AG04450 (cell line): ENCODE measurements at regions not wholly inside any gene's neighbourhood (a gene's known extent, or its start where the extent isn't known, plus 50 kb on each side); places are given as distances from the start of the nearest gene placed in this dataset.

Source experiments
- CTCF ChIA-PET: fragments of 300-600, 350-600 bp; formaldehyde crosslinking; extraction: SDS; loops from one replicate; lab custom pipeline; 2022; ENCODE audit warnings: antibody characterized with exemption, inconsistent platforms; lab: Charles Lee
- POLR2A ChIA-PET: fragments of 350-600 bp; formaldehyde crosslinking; extraction: SDS; loops from one replicate; lab custom pipeline; 2021; ENCODE audit warnings: antibody characterized with exemption, inconsistent platforms; lab: Yijun Ruan, JAX
- DNase-seq: peaks from one replicate; pipeline ENCODE4 v3.0.0-alpha.2; 2011; ENCODE audit warnings: low read depth, low spot score
- H3K27ac ChIP-seq: one replicate; pipeline ENCODE4 v1.5.1; 2012; ENCODE audit warnings: low read depth, low read length, control low read depth
- H3K27me3 ChIP-seq: one replicate; pipeline ENCODE4 v1.6.0; 2012; ENCODE audit warnings: low read length; ENCODE audit not compliant: control insufficient read depth, insufficient read depth
- H3K4me3 ChIP-seq: 2 replicates; pipeline ENCODE4 v1.5.1; 2011; ENCODE audit warnings: mild to moderate bottlenecking, low read depth, low read length, control low read depth
- H3K9me3 ChIP-seq: 2 replicates; pipeline ENCODE4 v1.5.1; 2012; ENCODE audit warnings: low read length; ENCODE audit not compliant: control insufficient read depth, insufficient read depth
- CTCF ChIP-seq: IDR thresholded peaks from 2 replicates; pipeline ENCODE4 v1.5.1; 2011; ENCODE audit warnings: low read depth, low read length, control low read depth, inconsistent platforms

DNA sequence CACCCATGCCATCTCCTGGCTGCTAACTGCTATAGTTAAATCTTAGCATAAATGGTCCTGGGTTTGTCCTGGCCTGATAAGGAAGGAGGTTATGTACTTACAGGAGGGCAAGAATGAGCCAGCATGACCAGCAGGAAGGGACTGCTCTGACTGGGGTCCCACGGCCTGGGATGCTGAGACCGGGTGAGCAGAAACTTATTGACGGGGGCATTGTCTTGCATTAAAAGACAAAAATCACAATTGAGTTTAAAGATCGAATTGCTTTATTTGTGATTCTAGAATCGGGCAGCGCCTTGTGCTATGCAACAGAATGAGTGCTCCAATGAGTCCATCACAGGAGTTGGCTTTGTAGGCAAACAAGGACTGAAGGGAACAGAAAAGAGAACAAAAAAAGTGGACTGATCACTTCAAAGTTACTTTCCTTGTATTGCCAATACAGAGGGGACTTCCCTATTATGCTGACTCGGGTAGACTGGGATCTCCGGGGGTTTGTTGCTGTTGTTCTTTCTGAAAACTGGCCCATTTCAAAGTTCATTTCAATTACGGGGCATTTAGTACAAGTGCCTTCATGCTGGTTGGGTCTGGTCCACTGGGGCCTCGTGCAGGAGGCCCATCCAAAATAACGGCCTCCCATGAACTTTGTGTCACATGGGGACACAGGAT, 87.1 kb upstream of the SLC66A3 start:
- Histone ChIP-seq H3K27me3 (no peaks in the 10 kb centered on the region), H3K4me3 (no peak overlapping the region), H3K9me3 (0 out of 2 replicates have a peak, but pooled peaks cover 2% of the 10 kb centered on the region), H3K27ac (no peak overlapping the region)
- ChIA-PET POLR2A (no interaction called here), CTCF (no interaction called here)
- no peak for TF ChIP-seq CTCF
- DNase-seq = no peak

DNA sequence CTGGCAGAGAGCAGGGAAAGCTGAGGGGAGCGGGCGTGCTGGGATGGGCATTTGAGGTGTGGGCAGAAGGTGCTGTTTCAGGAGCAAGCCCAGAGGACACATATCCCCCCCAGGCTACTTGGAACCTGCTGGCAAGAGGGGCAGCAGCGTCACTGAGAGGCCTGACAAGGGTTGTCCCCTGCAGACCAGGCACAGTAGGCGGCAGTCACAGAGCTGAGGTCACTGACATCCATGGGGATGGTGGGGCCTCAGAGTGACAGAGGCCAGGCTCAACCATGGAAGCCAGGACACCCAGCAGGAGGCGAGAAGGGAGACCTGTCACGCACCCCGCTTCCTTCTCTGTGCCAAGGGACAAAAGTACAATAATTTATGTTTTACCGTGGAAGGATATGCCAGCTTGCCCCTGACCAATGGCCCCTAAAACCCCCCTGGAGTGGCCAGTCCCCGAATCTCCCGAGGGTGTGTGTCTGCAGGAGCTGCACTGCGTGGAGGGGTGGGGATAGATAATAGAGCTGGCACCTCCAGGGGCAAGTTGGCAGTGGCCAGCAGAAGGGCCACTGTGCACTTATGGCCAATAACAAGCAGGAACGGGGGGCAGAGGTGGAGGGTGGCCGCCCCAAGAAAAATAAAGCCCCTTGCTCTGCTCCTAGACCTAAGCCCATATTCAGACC, 86.3 kb upstream of the SLC66A3 start:
- no peak for TF ChIP-seq CTCF
- Histone ChIP-seq H3K27me3 (no peaks in the 10 kb centered on the region), H3K27ac (no peak overlapping the region), H3K9me3 (0 out of 2 replicates have a peak, but pooled peaks cover 2% of the 10 kb centered on the region), H3K4me3 (no peak overlapping the region)
- no peak for DNase-seq
- ChIA-PET CTCF (interaction anchor here (1.0 kb wide), 1 partner anchor 237 kb away, joined by 3 read pairs; no protein-coding TSS in a partner anchor), POLR2A (no interaction called here)

DNA sequence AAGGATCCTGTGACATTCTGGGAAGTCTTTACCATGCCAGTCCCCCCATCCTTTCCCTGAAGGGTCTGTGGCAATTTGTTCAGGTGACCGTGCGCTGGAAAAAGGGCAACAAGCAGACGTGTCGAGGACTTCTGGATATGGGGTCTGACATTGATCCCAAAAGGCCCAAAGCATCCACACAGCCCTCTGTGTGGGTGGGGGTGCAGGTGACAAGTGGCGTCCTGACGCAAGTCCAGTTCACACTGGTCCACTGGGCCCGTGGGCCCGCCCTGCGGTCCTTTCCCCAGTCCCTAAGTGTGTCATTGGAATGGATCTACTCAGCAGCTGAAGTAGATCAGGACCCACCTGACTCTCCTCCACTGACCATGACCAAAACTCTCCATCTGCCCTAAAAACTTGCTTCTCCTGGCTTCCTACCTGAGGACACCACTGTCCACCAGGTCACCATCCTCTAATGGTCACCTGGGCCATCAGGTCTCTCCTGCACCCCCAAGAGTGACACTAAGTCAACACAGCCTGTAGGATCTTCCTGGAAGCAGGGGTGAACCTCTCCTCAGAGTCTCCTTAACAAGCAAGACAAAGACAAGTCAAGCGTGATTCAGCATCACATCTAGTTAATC, 85.6 kb upstream of the SLC66A3 start:
- CTCF ChIA-PET = interaction anchor here (1.0 kb wide), 1 partner anchor 237 kb away, joined by 3 read pairs; no protein-coding TSS in a partner anchor
- H3K9me3 ChIP-seq = 0 out of 2 replicates have a peak, but pooled peaks cover 2% of the 10 kb centered on the region
- DNase-seq = no peak
- no peak overlapping the region for H3K4me3 ChIP-seq
- no peaks in the 10 kb centered on the region for H3K27me3 ChIP-seq
- TF ChIP-seq CTCF = no peak
- H3K27ac ChIP-seq = no peak overlapping the region
- POLR2A ChIA-PET = no interaction called here

GRCh38 chr2:11071211-11071610, 84.1 kb upstream of the SLC66A3 start:
- Histone ChIP-seq H3K4me3 (no peak overlapping the region), H3K9me3 (0 out of 2 replicates have a peak, but pooled peaks cover 2% of the 10 kb centered on the region), H3K27ac (no peak overlapping the region), H3K27me3 (no peaks in the 10 kb centered on the region)
- ChIA-PET CTCF (interaction anchor here (3.0 kb wide), 1 partner anchor 239 kb away, joined by 21 read pairs; no protein-coding TSS in a partner anchor), POLR2A (interaction anchor here (0.6 kb wide), 1 partner anchor 108 kb away, joined by 3 read pairs; no protein-coding TSS in a partner anchor)
- TF ChIP-seq CTCF = no peak
- DNase-seq = no peak
